ENCODE measurements at regions not wholly inside any gene's neighbourhood (a gene's known extent, or its start where the extent isn't known, plus 50 kb on each side); places are given as distances from the start of the nearest gene placed in this dataset.

- no peak for TF ChIP-seq TARDBP (IDR thresholded peaks at IDR 0.05)
- TF ChIP-seq ELF4 (CRISPR knock-in tag; IDR thresholded peaks at IDR 0.05): no peak
Observed at GRCh38 chr9:81074221-81074620, 615.1 kb downstream of the TLE1 start.
